HG03139 (cell line): ENCODE measurements at regions not wholly inside any gene's neighbourhood (a gene's known extent, or its start where the extent isn't known, plus 50 kb on each side); places are given as distances from the start of the nearest gene placed in this dataset.

Source experiments
- ATAC-seq: cut with Tn5 transposase; IDR thresholded peaks from one replicate; pipeline ENCODE4 v1.9.1; 2021; ENCODE audit not compliant: unreplicated experiment

DNA sequence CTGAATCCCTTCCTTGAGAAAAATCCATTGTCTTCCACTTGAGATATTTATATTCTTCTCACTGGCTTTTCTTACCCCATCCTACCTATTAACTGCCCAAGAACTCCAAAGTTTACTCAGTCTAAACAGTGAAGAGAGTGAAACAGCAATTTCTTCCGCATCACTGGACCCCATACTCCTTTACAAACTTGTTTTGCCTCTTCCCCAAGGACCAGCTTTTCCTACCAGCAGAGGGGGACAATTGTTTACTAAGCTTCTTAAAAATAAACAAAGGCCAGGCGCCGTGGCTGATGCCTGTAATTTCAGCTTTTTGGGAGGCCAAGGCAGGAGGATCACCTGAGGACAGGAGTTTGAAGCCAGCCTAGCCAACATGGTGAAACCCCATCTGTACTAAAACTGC, 52.0 kb downstream of the LRATD1 start:
- ATAC-seq = no peak

DNA sequence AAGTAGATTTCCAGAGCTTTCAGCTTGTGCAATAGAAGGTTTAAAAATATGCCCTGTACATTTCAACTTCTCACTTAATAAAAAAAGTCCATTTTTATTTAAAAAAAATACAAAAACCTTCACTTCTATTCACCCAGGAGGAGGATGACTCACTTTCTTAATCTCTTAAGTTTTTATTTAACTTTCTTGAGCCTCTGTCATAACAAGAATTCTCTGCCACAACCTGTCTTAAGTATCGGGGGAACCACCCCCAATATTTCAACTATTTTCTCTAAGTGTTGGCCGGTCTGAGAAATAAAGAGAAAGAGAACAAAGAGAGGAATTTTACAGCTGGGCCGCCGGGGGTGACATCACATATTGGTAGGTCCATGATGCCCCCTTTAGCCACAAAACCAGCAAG, 58.4 kb downstream of the LRATD1 start:
- ATAC-seq = no peak

DNA sequence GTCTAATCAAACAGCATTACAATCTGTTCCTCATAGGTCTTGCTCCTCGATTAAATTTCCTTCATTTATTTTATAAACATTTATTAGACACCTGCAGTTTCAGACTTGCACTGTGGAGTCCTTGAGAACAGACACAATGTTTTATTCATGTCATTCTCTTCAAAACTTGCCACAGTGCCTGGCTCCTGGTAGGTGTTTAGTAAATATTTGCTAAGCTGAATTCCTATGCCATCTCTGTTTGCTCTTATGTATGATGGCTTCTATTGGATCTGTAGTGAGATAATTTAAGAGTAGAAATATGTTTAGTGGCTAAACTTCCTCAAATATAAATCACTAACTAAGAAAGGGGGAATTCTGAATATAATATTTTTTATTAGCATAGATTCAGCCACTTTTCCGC, 61.4 kb downstream of the LRATD1 start:
- ATAC-seq = no peak

DNA sequence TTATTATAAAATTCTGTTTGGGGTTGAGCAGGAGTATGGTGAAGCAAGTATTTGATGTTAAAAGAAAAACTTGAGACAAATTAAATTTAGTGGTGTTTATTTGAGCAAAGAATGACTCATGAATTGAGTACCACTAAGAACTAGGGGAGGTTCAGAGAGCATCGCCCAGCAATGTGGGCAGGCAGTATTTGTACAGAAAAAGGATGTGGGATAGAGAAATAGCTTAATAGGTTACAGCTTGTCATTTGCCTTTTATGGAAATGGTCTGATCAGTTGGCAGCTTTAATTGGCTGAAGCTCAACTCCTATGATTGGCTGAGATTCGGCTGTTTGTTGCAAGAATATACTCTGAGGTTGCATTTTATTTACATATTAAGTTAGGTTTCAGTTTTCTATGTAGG, 68.2 kb downstream of the LRATD1 start:
- no peak for ATAC-seq

DNA sequence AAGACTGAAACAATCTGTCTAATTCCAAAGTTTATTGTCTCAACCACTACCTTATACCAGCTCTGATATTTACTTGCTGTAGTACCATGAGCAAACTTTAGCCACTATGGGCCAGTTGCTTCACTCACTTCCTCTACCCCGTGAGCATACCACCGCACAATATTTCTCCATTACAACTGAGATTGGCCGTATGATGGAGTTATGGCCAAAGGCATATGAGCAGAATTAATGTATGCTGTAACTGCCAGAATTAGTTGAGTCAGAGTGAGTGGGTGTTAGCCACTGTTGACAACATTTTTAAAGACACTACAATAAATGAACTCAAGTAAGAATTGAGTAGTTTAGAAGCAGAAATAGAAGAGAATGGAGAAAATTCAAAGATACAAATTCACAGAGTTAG, 69.7 kb downstream of the LRATD1 start:
- no peak for ATAC-seq

DNA sequence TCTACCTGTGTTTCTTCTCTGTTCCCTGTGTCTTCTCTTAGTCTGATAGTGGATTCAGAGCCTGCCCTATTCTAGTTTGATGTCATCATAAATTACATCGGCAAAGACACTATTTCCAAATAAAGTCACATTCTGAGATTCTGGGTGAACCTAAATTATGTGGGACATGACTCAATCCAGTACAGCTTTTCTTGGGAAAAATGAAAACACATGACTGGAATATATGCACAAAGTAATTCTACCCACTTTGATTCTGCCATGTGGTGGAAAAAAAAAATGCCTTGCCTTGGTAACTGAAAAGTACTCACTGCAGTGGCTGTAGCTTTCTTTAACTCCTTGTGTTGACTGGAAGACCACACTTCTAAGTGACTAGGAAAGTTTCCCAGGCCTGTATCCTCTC, 73.7 kb downstream of the LRATD1 start:
- ATAC-seq = no peak

DNA sequence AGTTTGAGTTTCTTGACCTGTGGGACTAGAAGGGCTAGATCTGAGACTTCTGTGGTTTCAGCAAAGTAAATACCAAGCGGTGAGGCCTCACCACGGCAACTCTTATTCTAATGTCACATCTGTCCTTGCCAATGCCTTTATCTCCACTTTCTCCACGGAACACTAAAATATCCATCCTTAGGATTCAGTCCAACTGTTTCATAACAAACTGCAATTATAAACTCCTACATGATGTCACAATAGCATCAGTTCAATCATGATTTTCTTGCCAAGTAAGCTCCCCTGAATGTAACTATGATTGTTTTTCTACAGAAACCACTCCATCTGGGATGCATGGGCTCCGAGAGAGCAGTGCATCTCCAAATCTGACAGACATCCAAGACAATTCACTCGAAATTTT, 79.6 kb downstream of the LRATD1 start:
- ATAC-seq = no peak

DNA sequence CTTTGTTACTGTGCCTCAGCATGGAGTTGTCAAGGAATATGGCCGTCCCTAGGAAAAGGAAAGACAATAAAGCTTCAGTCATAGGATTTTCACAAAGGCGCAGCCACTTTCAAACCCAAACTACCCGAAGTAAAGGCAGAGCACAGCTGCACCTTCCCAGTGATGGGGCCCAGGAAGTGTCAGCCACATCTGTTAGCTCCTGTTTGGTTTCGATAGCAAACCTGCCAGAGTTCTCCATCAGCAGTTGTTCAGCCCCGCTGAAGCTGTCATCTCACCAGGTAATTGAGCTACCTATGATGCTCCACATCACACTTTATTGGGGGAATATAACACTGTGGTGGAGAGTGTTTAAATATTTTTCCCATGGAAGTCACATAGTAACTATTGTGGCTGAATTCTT, 80.7 kb downstream of the LRATD1 start:
- no peak for ATAC-seq

DNA sequence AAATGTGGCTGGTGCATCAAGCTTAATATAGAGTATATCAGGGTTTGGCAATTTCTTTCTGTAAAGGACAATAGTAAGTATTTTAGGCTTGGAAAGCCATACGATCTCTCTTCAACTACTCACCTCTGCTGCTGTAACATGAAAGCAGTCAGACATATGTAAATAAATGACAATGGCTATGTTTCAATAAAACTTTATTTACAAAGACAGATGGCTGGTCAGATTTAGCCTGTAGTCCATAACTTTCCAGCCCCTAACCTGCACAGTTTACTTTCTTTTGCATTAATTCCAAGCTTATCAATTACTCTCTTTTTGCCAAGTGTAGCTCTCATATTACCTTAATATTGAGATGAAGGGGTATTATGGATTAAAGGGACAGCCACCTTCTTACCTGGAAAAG, 83.1 kb downstream of the LRATD1 start:
- ATAC-seq = no peak

DNA sequence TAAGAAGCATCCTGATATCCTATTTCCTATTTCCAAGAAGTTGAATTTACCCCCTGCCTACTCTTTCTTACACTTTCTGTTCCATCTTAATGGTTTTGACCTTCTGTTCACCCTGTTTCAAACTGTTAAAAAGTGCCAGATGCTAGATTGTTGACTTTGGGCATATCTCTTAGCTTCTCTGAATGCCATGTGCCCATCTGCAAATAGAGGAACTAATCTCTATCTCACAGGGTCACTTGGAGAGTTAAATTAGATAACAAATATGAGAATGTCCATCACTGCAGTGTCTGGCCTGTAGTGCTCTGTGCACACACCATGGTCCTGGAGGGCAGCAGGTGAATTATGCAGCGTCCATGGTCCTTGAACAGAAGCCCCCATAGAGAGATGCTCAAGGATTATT, 83.8 kb downstream of the LRATD1 start:
- ATAC-seq = no peak

DNA sequence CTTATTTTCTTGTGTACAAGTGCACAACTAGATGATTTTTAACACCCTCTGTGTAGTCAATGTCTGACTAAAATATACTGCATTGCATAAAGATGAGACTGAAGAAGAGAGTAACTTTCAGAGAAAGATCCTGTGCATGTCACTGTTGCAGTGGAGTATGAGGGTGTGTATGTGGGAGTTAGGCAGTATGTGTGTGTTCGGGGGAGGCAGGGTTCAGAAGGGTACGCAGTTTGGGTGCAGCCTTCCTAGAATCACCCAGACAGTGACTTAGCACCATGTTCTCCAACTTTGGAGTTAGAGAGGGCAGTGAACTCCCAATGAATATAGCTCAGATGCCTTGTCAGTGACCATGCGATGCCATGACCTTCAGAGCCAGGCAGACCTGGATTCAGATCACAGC, 84.6 kb downstream of the LRATD1 start:
- no peak for ATAC-seq

DNA sequence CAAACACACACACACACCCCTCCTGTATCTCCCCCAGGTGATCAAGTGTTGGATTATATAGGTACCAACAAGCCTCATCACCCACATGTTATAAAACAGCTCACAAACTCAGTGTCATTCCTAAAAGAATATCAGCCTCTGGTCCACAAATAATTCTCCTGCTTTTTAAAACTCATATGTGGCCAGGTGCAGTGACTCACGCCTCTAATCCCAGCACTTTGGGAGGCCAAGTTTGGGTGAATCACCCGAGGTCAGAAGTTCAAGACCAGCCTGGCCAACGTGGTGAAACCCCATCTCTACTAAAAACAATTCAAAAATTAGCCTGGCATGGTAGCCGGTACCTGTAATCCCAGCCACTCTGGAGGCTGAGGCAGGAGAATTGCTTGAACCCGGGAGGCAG, 87.8 kb downstream of the LRATD1 start:
- no peak for ATAC-seq

DNA sequence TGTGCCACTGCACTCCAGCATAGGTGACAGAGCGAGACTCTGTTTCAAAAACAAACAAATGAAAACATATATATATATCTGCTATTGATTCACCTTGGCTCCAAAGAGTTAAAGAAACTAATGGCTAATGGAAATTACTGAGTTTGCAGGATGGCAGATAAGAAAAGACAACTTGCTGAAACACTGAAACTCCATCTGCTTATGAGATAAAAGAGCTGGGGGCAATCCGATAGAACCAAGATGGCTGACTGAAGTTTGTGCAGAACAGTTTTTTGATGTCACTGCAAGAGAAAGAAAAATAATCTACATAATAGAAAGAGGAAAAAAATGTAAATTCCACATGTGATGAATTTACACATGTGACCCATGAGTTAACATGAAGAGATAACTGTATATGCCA, 88.2 kb downstream of the LRATD1 start:
- ATAC-seq = no peak

DNA sequence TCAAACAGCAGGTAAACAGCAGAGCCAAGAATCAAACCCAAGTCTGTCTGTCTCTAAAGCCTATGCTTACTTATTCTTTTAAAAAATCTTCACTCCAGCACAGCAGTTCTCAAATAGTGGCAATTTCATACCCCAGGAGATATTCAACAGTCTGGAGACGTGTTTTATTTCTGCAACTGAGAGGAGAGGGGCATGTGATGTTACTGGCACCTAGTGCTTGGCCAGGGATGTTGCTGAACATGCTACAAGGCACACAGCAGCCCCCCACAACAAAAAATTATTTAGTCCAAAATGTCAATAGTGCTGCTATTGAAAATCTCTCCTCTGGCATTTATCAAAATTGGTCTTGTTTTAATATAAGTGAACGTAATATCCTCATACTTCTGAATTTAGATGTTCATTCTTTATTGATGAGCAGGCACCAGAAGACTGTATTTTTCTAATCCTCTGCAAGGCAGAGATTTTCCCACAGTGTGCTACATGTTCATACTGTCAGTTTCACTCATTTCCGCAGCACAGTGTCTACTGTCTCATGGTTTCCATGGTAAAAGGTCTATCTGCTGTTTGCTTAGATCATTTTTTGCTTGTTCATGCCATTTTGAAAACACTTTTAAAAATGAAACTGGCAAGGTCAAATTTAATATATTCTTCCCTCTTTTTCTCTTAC, 90.5 kb downstream of the LRATD1 start:
- no peak for ATAC-seq

DNA sequence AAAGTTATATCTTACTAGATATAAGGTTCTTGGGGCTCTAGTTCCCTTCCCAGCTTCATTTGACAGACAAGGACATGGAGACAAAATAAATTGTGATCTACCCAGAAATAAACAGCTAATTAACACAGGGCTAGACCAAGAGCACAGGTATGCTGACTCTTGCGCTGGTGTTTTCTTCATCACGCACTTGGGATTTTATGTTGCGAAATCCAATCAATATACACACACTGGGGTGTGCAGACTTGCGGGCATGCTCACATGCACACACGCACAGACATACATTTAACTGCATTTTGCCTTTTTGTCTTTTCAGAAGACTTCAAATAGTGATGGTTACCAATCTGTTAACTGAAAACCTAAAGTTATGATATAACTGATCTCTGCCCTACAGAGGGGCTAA, 91.2 kb downstream of the LRATD1 start:
- ATAC-seq = no peak

DNA sequence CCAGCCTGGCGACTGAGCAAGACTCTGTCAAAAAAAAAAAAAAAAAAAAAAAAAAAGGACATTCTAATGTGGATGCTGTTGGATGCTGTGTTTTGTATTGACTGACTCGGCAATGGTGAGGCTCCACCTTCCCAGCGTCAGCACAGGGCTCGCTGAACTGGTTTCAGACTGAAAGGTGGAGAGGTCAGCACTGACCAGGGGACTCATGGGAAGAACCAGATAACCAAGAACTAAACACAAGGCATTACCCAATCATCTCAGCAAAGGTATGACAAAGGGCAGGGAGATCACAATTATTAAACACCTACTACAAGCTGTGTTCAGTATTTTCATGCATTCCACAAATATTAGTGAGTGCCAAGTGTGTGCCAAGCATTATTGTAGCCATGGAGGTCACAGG, 103.2 kb downstream of the LRATD1 start:
- no peak for ATAC-seq

DNA sequence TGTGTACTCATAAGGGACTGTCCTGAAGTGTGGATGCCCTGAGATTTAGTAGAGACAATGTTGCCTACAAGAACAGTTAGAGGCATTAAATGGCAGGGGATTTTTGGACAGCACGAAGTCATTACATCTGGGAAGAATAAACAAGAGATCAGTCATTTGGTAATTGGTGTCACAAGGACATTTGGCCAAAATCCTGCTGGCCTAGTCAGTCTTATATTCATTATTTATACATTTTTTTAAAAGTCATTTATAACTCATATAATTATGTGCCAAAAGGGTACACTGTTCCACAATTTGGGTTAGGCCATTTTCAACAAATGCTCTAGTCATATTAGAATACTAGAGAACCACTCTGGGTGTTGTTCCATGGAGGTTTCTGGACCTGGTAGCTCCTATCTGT, 104.7 kb downstream of the LRATD1 start:
- ATAC-seq = no peak

DNA sequence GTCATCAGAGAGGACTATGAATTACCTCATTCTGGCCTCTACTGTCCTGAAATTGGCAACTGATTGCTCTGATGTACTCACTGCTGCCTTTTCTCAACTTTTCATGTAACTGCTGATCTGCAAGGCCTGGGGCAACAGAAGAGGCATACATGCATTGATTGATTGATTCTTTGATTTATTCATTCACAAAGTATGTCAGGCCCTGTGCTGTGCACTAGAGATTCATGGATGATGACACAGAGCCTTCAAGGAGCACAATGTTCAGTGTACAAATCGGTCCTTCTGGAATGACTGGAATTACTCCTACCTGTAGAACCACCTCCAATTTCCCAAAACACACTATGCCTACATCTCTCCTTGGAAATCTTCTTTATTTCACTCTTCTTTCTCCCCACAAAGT, 111.3 kb downstream of the LRATD1 start:
- no peak for ATAC-seq

DNA sequence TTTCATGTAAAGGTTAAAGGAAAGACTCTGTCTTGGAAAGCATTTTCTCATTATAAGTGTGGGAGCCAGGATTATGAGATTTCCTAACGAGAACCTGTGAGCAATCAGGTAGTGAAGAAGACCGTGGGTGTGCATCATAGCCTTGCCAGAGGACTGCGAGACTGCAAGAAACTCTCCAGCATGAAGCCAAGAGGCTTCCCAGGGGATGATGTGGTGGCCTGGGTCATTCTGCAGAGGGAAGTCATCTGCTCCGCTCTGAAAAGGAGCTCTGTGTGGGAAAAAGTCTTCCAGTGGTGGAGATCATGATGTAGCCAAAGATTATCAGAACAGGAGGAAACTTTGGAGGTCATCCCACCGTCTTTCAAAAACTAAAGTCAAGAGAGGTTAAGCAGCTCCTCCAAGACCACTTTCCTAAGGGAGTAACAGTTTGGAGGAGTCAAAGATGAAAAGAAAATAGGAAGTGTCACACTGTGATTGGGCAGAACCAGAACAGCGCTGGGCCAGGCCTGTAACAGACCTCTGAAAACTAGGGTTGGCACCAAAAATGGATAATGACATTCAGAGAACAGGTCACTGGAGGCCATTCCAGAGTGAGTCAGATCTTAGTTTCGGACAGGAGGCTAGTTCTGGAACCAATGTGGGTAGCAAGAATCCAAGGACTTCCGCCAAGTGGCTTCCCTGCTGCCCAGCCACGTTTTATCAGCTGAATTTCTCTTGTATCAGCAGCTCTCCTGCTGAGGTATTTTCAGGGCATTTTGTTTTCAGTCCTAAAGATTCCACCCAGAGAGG, 113.0 kb downstream of the LRATD1 start:
- no peak for ATAC-seq

DNA sequence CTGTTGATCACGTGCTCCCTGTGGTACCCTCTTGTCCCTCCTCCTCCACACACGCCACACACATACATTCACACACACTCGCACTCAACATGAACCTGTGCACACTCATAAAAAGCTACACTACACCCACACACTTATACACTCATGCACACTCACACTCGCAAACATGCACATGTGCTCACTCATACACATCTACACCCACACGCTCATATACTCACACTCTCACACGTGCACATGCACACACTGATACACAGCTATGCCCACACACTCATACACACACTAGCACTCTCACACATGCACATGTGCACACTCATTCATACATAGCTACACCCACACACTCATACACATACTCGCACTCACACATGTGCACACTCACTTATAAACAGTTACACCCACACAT, 113.6 kb downstream of the LRATD1 start:
- ATAC-seq = no peak

DNA sequence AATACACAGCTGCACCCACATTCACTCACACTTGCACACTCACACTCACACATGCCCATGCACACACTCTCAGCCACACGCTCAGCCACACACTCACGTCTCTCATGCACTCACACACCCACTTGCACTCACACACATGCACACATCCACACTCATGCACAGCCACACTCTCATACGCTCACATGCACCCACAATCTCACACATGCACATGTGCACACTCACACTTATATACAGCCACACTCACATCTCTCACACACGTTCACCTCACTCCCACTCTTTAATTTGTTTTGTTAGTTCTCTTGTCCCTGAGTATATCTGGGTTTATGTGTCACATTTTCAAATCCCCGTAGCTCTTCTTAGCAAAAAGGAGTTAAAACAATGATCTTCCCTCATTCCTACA, 114.9 kb downstream of the LRATD1 start:
- no peak for ATAC-seq

DNA sequence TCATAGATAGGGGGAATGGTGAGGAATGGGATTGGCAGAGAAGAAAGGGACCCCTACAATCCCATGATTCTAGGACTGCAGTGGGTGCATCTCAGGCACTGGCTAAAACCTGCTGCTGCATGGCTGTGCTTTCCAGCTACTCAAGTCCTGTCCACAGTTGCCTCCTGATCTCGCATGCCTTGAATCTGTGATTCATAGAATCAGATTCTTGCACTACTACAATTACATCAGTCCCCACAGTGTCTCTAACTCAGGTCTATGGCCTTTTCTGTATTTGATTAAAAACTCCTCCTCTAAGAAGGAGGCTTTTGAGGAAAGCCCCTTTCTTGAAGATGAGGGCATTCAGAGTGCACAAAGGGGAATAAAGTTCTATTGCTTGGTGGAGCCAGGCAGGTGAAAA, 117.4 kb downstream of the LRATD1 start:
- ATAC-seq = no peak

DNA sequence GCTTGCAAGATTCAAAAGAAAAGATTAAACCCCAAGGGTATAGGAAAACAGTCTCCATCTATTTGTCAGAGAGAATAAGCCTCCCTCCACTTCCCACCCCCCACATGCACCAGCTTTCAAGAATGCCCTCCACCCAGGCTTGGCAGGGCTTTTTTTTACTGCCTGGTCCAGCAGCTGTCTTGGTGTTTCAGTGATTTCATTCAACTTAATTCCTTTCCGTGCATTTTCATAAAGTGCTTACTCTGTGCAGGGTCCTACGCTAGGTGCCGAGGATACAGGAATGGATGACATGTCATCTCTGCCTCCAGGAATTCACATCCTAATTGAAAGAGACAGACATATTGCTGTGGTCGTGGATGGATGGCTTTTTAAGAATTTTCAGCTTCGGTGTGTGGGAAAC, 117.9 kb downstream of the LRATD1 start:
- ATAC-seq = no peak
